Karpas-422 (cell line): ENCODE measurements at regions not wholly inside any gene's neighbourhood (a gene's known extent, or its start where the extent isn't known, plus 50 kb on each side); places are given as distances from the start of the nearest gene placed in this dataset.

Source experiments
- DNase-seq: peaks from one replicate; pipeline ENCODE4 v3.0.0-alpha.2; 2015
- H2AFZ ChIP-seq: fragments of 200-600 bp; sonication (generic); 2 replicates; pipeline ENCODE4 v1.6.1; 2014; ENCODE audit warnings: antibody characterized with exemption, low read length, mixed read lengths
- H3K27ac ChIP-seq: fragments of 200-600 bp; sonication (generic); 2 replicates; pipeline ENCODE4 v1.5.1; 2014; ENCODE audit warnings: mild to moderate bottlenecking, low read length, moderate library complexity
- H3K27me3 ChIP-seq: fragments of 200-600 bp; sonication (generic); 2 replicates; pipeline ENCODE4 v1.6.1; 2014; ENCODE audit warnings: low read length, mixed read lengths
- H3K36me3 ChIP-seq: fragments of 200-600 bp; sonication (generic); 2 replicates; pipeline ENCODE4 v1.6.1; 2014; ENCODE audit warnings: low read length, mixed read lengths; ENCODE audit not compliant: insufficient read depth
- H3K4me1 ChIP-seq: fragments of 200-600 bp; sonication (generic); 2 replicates; pipeline ENCODE4 v1.6.1; 2014; ENCODE audit warnings: mild to moderate bottlenecking, low read length, mixed read lengths
- H3K4me2 ChIP-seq: fragments of 200-600 bp; sonication (generic); 2 replicates; pipeline ENCODE4 v1.6.1; 2014; ENCODE audit warnings: low read length, low read depth, mild to moderate bottlenecking; ENCODE audit not compliant: poor library complexity, severe bottlenecking
- H3K4me3 ChIP-seq: fragments of 200-600 bp; sonication (generic); 2 replicates; pipeline ENCODE4 v1.5.1; 2014; ENCODE audit warnings: mild to moderate bottlenecking, antibody characterized with exemption, low read length, mixed read lengths
- H3K79me2 ChIP-seq: fragments of 200-600 bp; sonication (generic); 2 replicates; pipeline ENCODE4 v1.6.1; 2014; ENCODE audit warnings: mild to moderate bottlenecking, low read length, mixed read lengths
- H3K9ac ChIP-seq: fragments of 200-600 bp; sonication (generic); 2 replicates; pipeline ENCODE4 v1.6.0; 2014; ENCODE audit warnings: low read length
- H3K9me2 ChIP-seq: fragments of 200-600 bp; sonication (generic), shearing (Covaris generic); replicated peaks from 2 replicates; pipeline ENCODE4 v1.6.0; 2014; ENCODE audit warnings: mild to moderate bottlenecking, low read length, moderate library complexity; ENCODE audit not compliant: insufficient read depth
- H3K9me3 ChIP-seq: fragments of 300-700, 200-600 bp; sonication (generic); 2 replicates; pipeline ENCODE4 v1.6.1; 2014; ENCODE audit warnings: low read length, mixed read lengths
- H4K20me1 ChIP-seq: fragments of 200-600 bp; sonication (generic); 2 replicates; pipeline ENCODE4 v1.6.1; 2014; ENCODE audit warnings: mild to moderate bottlenecking, antibody characterized with exemption, low read length, low read depth; ENCODE audit not compliant: insufficient read depth

GRCh38 chr1:218700666-218701065 is 355.5 kb downstream of the TGFB2 start:
- no peaks in the 10 kb centered on the region for H3K4me1 ChIP-seq
- no peaks in the 10 kb centered on the region for H4K20me1 ChIP-seq
- no peaks in the 10 kb centered on the region for H3K9me2 ChIP-seq
- no peak overlapping the region for H3K4me2 ChIP-seq
- no peaks in the 10 kb centered on the region for H3K27me3 ChIP-seq
- no peak for DNase-seq
- no peaks in the 10 kb centered on the region for H3K36me3 ChIP-seq
- no peaks in the 10 kb centered on the region for H3K79me2 ChIP-seq
- no peaks in the 10 kb centered on the region for H3K9me3 ChIP-seq
- H3K27ac ChIP-seq, result no peak overlapping the region
- no peak overlapping the region for H2AFZ ChIP-seq
- H3K4me3 ChIP-seq, result no peak overlapping the region
- no peak overlapping the region for H3K9ac ChIP-seq

- H3K36me3 ChIP-seq, result no peaks in the 10 kb centered on the region
- H3K4me1 ChIP-seq, result no peaks in the 10 kb centered on the region
- H3K27me3 ChIP-seq, result no peaks in the 10 kb centered on the region
- no peak overlapping the region for H3K4me3 ChIP-seq
- H3K4me2 ChIP-seq, result no peak overlapping the region
- H3K9me2 ChIP-seq, result no peaks in the 10 kb centered on the region
- no peaks in the 10 kb centered on the region for H4K20me1 ChIP-seq
- no peaks in the 10 kb centered on the region for H3K9me3 ChIP-seq
- DNase-seq, result no peak
- H3K9ac ChIP-seq, result no peak overlapping the region
- no peaks in the 10 kb centered on the region for H3K79me2 ChIP-seq
- no peak overlapping the region for H2AFZ ChIP-seq
- H3K27ac ChIP-seq, result no peak overlapping the region
Measured at GRCh38 chr1:218701131-218701530, 356.0 kb downstream of the TGFB2 start.

GRCh38 chr1:218702775-218703174 is 357.6 kb downstream of the TGFB2 start:
- Histone ChIP-seq H3K9ac (no peak overlapping the region), H3K79me2 (no peaks in the 10 kb centered on the region), H2AFZ (no peak overlapping the region), H3K4me1 (no peaks in the 10 kb centered on the region), H3K4me3 (no peak overlapping the region), H3K9me2 (no peaks in the 10 kb centered on the region), H3K4me2 (no peak overlapping the region), H3K27ac (no peak overlapping the region), H4K20me1 (no peaks in the 10 kb centered on the region), H3K27me3 (no peaks in the 10 kb centered on the region), H3K9me3 (no peaks in the 10 kb centered on the region), H3K36me3 (no peaks in the 10 kb centered on the region)
- no peak for DNase-seq

GRCh38 chr1:218703836-218704235 is 358.7 kb downstream of the TGFB2 start:
- H3K27me3 ChIP-seq, result no peaks in the 10 kb centered on the region
- no peak overlapping the region for H3K4me2 ChIP-seq
- H3K4me3 ChIP-seq, result no peak overlapping the region
- no peaks in the 10 kb centered on the region for H3K36me3 ChIP-seq
- no peak overlapping the region for H2AFZ ChIP-seq
- DNase-seq, result no peak
- H3K79me2 ChIP-seq, result no peaks in the 10 kb centered on the region
- H3K9me2 ChIP-seq, result no peaks in the 10 kb centered on the region
- no peak overlapping the region for H3K9ac ChIP-seq
- no peak overlapping the region for H3K27ac ChIP-seq
- H3K4me1 ChIP-seq, result no peaks in the 10 kb centered on the region
- no peaks in the 10 kb centered on the region for H3K9me3 ChIP-seq
- no peaks in the 10 kb centered on the region for H4K20me1 ChIP-seq

- H2AFZ ChIP-seq, result no peak overlapping the region
- no peak overlapping the region for H3K9ac ChIP-seq
- H3K4me2 ChIP-seq, result no peak overlapping the region
Measured at GRCh38 chr1:218705391-218705790, 360.3 kb downstream of the TGFB2 start.

GRCh38 chr1:218705911-218706893 is 361.1 kb downstream of the TGFB2 start:
- no peaks in the 10 kb centered on the region for H3K27me3 ChIP-seq
- no peaks in the 10 kb centered on the region for H3K9me2 ChIP-seq
- no peaks in the 10 kb centered on the region for H4K20me1 ChIP-seq
- H3K36me3 ChIP-seq, result no peaks in the 10 kb centered on the region
- H3K9ac ChIP-seq, result no peak overlapping the region
- H3K9me3 ChIP-seq, result no peaks in the 10 kb centered on the region
- no peaks in the 10 kb centered on the region for H3K4me1 ChIP-seq
- DNase-seq, result no peak
- no peak overlapping the region for H2AFZ ChIP-seq
- no peaks in the 10 kb centered on the region for H3K79me2 ChIP-seq
- H3K4me2 ChIP-seq, result no peak overlapping the region
- H3K4me3 ChIP-seq, result no peak overlapping the region
- no peak overlapping the region for H3K27ac ChIP-seq

More at GRCh38 chr1:218705391-218705790, 360.3 kb downstream of the TGFB2 start:
- no peak for DNase-seq
- Histone ChIP-seq H3K27me3 (no peaks in the 10 kb centered on the region), H3K79me2 (no peaks in the 10 kb centered on the region), H3K9me3 (no peaks in the 10 kb centered on the region), H3K9me2 (no peaks in the 10 kb centered on the region), H3K4me3 (no peak overlapping the region), H3K27ac (no peak overlapping the region), H4K20me1 (no peaks in the 10 kb centered on the region), H3K4me1 (no peaks in the 10 kb centered on the region), H3K36me3 (no peaks in the 10 kb centered on the region)

- Histone ChIP-seq H4K20me1 (no peaks in the 10 kb centered on the region), H3K4me2 (no peak overlapping the region)
- DNase-seq, result no peak
Measured at GRCh38 chr1:218711001-218711400, 365.9 kb downstream of the TGFB2 start.

GRCh38 chr1:218711884-218712674 is 366.9 kb downstream of the TGFB2 start:
- Histone ChIP-seq H3K9ac (no peak overlapping the region), H3K4me1 (no peaks in the 10 kb centered on the region), H3K4me2 (no peak overlapping the region), H3K36me3 (no peaks in the 10 kb centered on the region), H3K27ac (no peak overlapping the region), H3K79me2 (no peaks in the 10 kb centered on the region), H3K4me3 (no peak overlapping the region), H3K27me3 (no peaks in the 10 kb centered on the region), H3K9me2 (no peaks in the 10 kb centered on the region), H3K9me3 (no peaks in the 10 kb centered on the region), H4K20me1 (no peaks in the 10 kb centered on the region), H2AFZ (no peak overlapping the region)
- no peak for DNase-seq

More at GRCh38 chr1:218711001-218711400, 365.9 kb downstream of the TGFB2 start:
- Histone ChIP-seq H3K4me1 (no peaks in the 10 kb centered on the region), H3K4me3 (no peak overlapping the region), H3K9me2 (no peaks in the 10 kb centered on the region), H3K27me3 (no peaks in the 10 kb centered on the region), H3K79me2 (no peaks in the 10 kb centered on the region), H3K9ac (no peak overlapping the region), H3K36me3 (no peaks in the 10 kb centered on the region), H2AFZ (no peak overlapping the region), H3K27ac (no peak overlapping the region), H3K9me3 (no peaks in the 10 kb centered on the region)
